ENCODE measurements at regions not wholly inside any gene's neighbourhood (a gene's known extent, or its start where the extent isn't known, plus 50 kb on each side); places are given as distances from the start of the nearest gene placed in this dataset.

- no peaks in the 10 kb centered on the region for H3K36me3 ChIP-seq
- intact Hi-C loops (cut with DNase I; ENCODE audit: low total_unique reads): no loop called here
- no peak overlapping the region for H3K4me3 ChIP-seq
- TF ChIP-seq CTCF (IDR thresholded peaks at IDR 0.05): no peak
- H3K27ac ChIP-seq: no peak overlapping the region
- H3K27me3 ChIP-seq: no peaks in the 10 kb centered on the region
- H3K9me3 ChIP-seq: no peaks in the 10 kb centered on the region
- no peaks in the 10 kb centered on the region for H3K4me1 ChIP-seq
- no peak for DNase-seq
Observed at GRCh38 chr16:64700628-64701027, 421.2 kb downstream of the CDH11 start.

- H3K4me3 ChIP-seq: no peak overlapping the region
- no peaks in the 10 kb centered on the region for H3K4me1 ChIP-seq
- H3K9me3 ChIP-seq: no peaks in the 10 kb centered on the region
- TF ChIP-seq CTCF (IDR thresholded peaks at IDR 0.05): no peak
- H3K27me3 ChIP-seq: no peaks in the 10 kb centered on the region
- no peaks in the 10 kb centered on the region for H3K36me3 ChIP-seq
- intact Hi-C loops (cut with DNase I; ENCODE audit: low total_unique reads): no loop called here
- no peak overlapping the region for H3K27ac ChIP-seq
- DNase-seq: no peak
Observed at GRCh38 chr16:64696866-64697265, 425.0 kb downstream of the CDH11 start.

GRCh38 chr16:64695684-64696083, 426.2 kb downstream of the CDH11 start:
- Histone ChIP-seq H3K27me3 (no peaks in the 10 kb centered on the region), H3K27ac (no peak overlapping the region), H3K9me3 (no peaks in the 10 kb centered on the region), H3K4me1 (no peaks in the 10 kb centered on the region), H3K4me3 (no peak overlapping the region), H3K36me3 (no peaks in the 10 kb centered on the region)
- no peak for TF ChIP-seq CTCF (IDR thresholded peaks at IDR 0.05)
- DNase-seq: no peak
- intact Hi-C loops (cut with DNase I; ENCODE audit: low total_unique reads): no loop called here

- no peaks in the 10 kb centered on the region for H3K36me3 ChIP-seq
- TF ChIP-seq CTCF (IDR thresholded peaks at IDR 0.05): no peak
- H3K4me3 ChIP-seq: no peak overlapping the region
- no peaks in the 10 kb centered on the region for H3K27me3 ChIP-seq
- no peaks in the 10 kb centered on the region for H3K4me1 ChIP-seq
- no peaks in the 10 kb centered on the region for H3K9me3 ChIP-seq
- H3K27ac ChIP-seq: no peak overlapping the region
- intact Hi-C loops (cut with DNase I; ENCODE audit: low total_unique reads): no loop called here
- no peak for DNase-seq
Observed at GRCh38 chr16:64693946-64694345, 427.9 kb downstream of the CDH11 start.

GRCh38 chr16:64687786-64688185, 434.1 kb downstream of the CDH11 start:
- Histone ChIP-seq H3K9me3 (no peaks in the 10 kb centered on the region), H3K27me3 (no peaks in the 10 kb centered on the region), H3K4me1 (no peaks in the 10 kb centered on the region), H3K27ac (no peak overlapping the region), H3K4me3 (no peak overlapping the region), H3K36me3 (no peaks in the 10 kb centered on the region)
- DNase-seq: no peak
- no peak for TF ChIP-seq CTCF (IDR thresholded peaks at IDR 0.05)
- intact Hi-C loops (cut with DNase I; ENCODE audit: low total_unique reads): no loop called here

GRCh38 chr16:64687123-64687522, 434.7 kb downstream of the CDH11 start:
- intact Hi-C loops (cut with DNase I; ENCODE audit: low total_unique reads): no loop called here
- Histone ChIP-seq H3K9me3 (no peaks in the 10 kb centered on the region), H3K36me3 (no peaks in the 10 kb centered on the region), H3K27ac (no peak overlapping the region), H3K4me1 (no peaks in the 10 kb centered on the region), H3K27me3 (no peaks in the 10 kb centered on the region), H3K4me3 (no peak overlapping the region)
- DNase-seq: no peak
- no peak for TF ChIP-seq CTCF (IDR thresholded peaks at IDR 0.05)

All from tibial artery (tissue), 4 donors.